Astrocyte of the cerebellum (primary cell): ENCODE measurements at regions not wholly inside any gene's neighbourhood (a gene's known extent, or its start where the extent isn't known, plus 50 kb on each side); places are given as distances from the start of the nearest gene placed in this dataset.
"Not testable (repeated sequence)": the region's sequence is repeated elsewhere in the genome, so short reads cannot be mapped to it uniquely, and the experiment has no call there.

Experiments
- DNase-seq: peaks from one replicate; pipeline ENCODE4 v3.0.0-alpha.2; 2011; ENCODE audit warnings: low read depth
- H3K4me3 ChIP-seq: 2 replicates; pipeline ENCODE4 v1.5.1; 2011; ENCODE audit warnings: mild to moderate bottlenecking, low read depth, low read length, moderate library complexity
- CTCF ChIP-seq: IDR thresholded peaks from 2 replicates; pipeline ENCODE4 v1.5.1; 2012; ENCODE audit warnings: low read length, low read depth, moderate library complexity, mild to moderate bottlenecking; ENCODE audit errors: missing control alignments
- in situ Hi-C: cut with HindIII; loops from 2 replicates; pipeline ENCODE4 v1.10.0; 2017; ENCODE audit warnings: low sequenced_read_pairs

DNA sequence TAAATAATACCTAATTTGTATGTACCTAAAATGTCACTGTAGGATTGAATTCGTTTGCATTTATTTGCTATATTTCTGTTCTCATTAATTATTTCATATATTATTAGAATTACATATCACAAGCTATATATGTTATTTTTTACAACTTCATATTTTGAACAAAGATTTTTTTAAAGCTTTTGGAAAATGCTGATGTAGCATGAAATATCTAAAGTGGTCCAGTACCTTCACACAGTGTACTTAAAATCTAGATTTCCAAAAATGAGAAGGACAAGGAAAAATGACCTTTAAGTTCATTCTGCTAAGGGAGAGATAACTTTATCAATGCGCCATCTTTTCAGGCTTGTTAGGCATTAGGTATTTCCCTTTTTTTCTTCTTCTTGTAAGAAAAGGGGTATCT is 71.8 kb downstream of the LARP7 start:
- no peak overlapping the region for H3K4me3 ChIP-seq
- no peak for TF ChIP-seq CTCF
- DNase-seq: no peak
- in situ Hi-C loops: no loop called here

DNA sequence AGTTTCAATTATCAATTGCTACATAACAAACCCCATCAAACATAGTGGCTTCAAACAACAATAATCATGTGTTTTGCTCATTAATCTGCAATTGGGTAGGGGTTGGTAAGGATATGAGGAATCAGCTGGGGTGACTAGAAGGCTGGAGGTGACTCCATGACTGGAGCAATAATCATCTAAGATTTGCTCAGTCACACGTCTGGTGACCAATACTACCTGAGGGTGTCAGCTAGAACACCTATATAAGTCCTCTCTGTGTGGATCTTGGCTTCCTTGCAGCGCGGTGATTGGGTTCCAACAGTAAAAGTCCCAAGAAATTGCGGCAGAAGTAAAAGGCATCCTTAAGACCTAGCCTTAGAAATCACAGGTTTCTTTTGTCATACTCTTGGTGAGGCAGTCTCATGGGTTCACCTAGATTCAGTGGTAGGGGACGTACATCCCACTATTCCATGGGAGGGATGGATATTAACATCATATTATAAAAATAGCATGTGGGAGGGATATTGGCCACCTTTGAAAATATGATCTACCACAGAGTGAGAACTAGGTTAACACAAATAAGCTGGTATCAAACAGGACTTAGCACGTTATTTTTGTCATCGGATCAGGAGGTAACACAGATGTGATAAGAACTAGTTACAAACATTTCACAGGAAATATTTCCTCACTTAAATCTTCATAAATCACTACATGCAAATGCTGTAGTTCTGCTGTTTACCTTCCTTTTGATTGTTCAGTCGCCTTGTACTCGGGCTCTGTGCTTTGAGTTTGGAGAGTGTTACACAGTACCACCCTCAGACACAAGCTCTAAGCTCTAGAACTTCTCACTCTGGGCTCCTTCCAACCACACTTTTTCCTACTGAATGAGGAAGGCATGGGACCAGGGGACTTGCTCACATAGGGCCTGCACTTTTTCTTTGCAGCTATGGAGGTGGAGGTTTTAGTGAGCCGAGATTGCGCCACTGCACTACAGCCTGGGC is 78.3 kb downstream of the LARP7 start:
- H3K4me3 ChIP-seq: no peak overlapping the region
- no peak for TF ChIP-seq CTCF
- in situ Hi-C loops: no loop called here
- DNase-seq: no peak

DNA sequence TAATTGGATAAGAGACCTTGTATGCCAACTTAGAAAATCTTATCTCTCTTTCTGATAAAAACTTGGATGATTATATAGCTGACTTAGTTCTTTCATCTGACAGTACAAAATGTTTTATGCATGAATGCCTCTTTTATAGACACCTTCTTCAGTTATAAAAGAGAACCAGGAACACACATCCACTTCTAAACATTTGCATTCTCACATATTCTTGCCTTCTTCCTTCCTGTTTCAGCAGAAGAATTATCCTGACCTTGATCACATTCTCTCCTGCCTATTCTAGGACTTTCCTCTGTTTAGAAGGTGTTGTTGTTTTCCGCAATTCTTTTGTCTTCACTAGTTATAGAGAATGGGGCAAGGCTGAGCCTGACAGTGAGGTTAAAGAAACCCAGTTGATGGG is 80.9 kb downstream of the LARP7 start:
- TF ChIP-seq CTCF: no peak
- no peak overlapping the region for H3K4me3 ChIP-seq
- DNase-seq: no peak
- in situ Hi-C loops: no loop called here

DNA sequence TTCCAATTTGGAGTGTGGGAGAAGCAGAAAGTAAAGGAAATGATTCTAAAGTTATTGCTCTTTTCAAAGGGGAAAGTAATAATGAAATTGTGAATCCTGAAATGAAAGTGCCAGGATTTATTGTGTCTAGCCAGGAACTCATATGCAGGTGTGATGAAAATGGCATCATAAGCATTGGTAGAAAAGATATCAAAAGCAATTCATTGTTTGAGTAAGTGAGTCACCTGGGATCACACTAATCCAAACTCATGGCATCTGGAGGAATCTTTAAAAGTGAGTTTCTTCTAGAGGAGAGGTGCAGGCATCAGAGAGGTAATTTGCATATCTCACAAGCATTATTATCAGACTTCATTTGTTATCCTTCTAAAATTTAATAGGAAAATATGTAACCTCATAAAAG is 84.7 kb downstream of the LARP7 start:
- in situ Hi-C loops: no loop called here
- TF ChIP-seq CTCF: no peak
- no peak for DNase-seq
- H3K4me3 ChIP-seq: no peak overlapping the region

- DNase-seq: no peak
- no peak for TF ChIP-seq CTCF
- in situ Hi-C loops: no loop called here
- no peak overlapping the region for H3K4me3 ChIP-seq
Observed at GRCh38 chr4:112726041-112726440, 89.1 kb downstream of the LARP7 start.

DNA sequence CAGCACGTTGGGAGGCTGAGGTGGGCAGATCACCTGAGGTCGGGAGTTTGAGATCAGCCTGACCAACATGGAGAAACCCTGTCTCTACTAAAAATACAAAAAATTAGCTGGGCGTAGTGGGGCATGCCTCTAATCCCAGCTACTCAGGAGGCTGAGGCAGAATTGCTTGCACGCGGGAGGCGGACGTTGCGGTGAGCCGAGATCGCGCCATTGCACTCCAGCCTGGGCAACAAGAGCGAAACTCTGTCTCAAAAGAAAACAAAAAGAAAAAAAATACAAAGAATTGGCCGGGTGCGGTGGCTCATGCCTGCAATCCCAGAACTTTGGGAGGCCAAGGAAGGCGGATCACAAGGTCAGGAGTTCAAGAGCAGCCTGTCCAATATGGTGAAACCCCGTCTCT is 90.8 kb downstream of the LARP7 start:
- H3K4me3 ChIP-seq, DNase-seq, in situ Hi-C loops: not testable (repeated sequence)

- TF ChIP-seq CTCF: no peak
- in situ Hi-C loops: no loop called here
- H3K4me3 ChIP-seq: no peak overlapping the region
- no peak for DNase-seq
Observed at GRCh38 chr4:112731715-112732114, 94.8 kb downstream of the LARP7 start.
